HEK293 (cell line): ENCODE measurements at regions not wholly inside any gene's neighbourhood (a gene's known extent, or its start where the extent isn't known, plus 50 kb on each side); places are given as distances from the start of the nearest gene placed in this dataset.

Experiments
- CTCF ChIA-PET: fragments of 350-600 bp; formaldehyde crosslinking; extraction: SDS; loops from one replicate; lab custom pipeline; 2021; ENCODE audit warnings: antibody characterized with exemption; lab: Yijun Ruan, JAX
- POLR2A ChIA-PET: fragments of 300-600 bp; formaldehyde crosslinking; extraction: SDS; loops from one replicate; lab custom pipeline; 2020; ENCODE audit warnings: antibody characterized with exemption, inconsistent platforms; lab: Yijun Ruan, JAX
- H3K27ac ChIP-seq: fragments of 200-500 bp; sonication (Bioruptor generic); 2 replicates; pipeline ENCODE4 v1.5.1; 2014; ENCODE audit warnings: low read depth, low read length, control low read depth, inconsistent platforms; ENCODE audit errors: extremely low read depth
- H3K36me3 ChIP-seq, 2 experiments: fragments of 200-500 bp in 1 of 2; sonication (Bioruptor generic) in 1 of 2; 1 replicate in 1 of 2; 2 replicates in 1 of 2; pipeline ENCODE4 v1.5.1; 2014 to 2017; ENCODE audit warnings: inconsistent platforms in 2 of 2, low read length in 2 of 2; ENCODE audit not compliant: control insufficient read depth in 2 of 2, insufficient read depth in 1 of 2
- H3K4me1 ChIP-seq: fragments of 200-500 bp; sonication (Bioruptor generic); 2 replicates; pipeline ENCODE4 v1.5.1; 2014; ENCODE audit warnings: mild to moderate bottlenecking, low read length, inconsistent platforms; ENCODE audit not compliant: control insufficient read depth, insufficient read depth
- H3K4me3 ChIP-seq: 2 replicates; pipeline ENCODE4 v1.5.1; 2011; ENCODE audit warnings: low read depth, mild to moderate bottlenecking, control low read depth, low read length, moderate library complexity
- H3K9me3 ChIP-seq: fragments of 200-500 bp; sonication (Bioruptor generic); 2 replicates; pipeline ENCODE4 v1.5.1; 2014; ENCODE audit warnings: low read depth, low read length, inconsistent platforms; ENCODE audit not compliant: control insufficient read depth, insufficient read depth
- BCL11A ChIP-seq: fragments of 450-650 bp; formaldehyde crosslinking; IDR thresholded peaks from 2 replicates; pipeline ENCODE4 v1.5.1; 2016; ENCODE audit warnings: low read depth, missing biosample characterization, missing genetic modification characterization
- HOXA7 ChIP-seq: sonication (generic); formaldehyde crosslinking; IDR thresholded peaks from 2 replicates; pipeline ENCODE4 v1.8.1; 2022; ENCODE audit warnings: missing genetic modification reagents, borderline replicate concordance
- KLF7 ChIP-seq: fragments of 450-650 bp; formaldehyde crosslinking; IDR thresholded peaks from 2 replicates; pipeline ENCODE4 v1.5.1; 2016; ENCODE audit warnings: missing biosample characterization, missing genetic modification characterization, borderline replicate concordance
- OSR2 ChIP-seq: fragments of 450-650 bp; formaldehyde crosslinking; IDR thresholded peaks from 2 replicates; pipeline ENCODE4 v1.5.1; 2016; ENCODE audit warnings: missing biosample characterization, missing genetic modification characterization
- PRDM1 ChIP-seq: fragments of 450-650 bp; formaldehyde crosslinking; IDR thresholded peaks from 2 replicates; pipeline ENCODE4; 2016; ENCODE audit warnings: missing biosample characterization, missing genetic modification characterization
- REPIN1 ChIP-seq: fragments of 450-650 bp; formaldehyde crosslinking; IDR thresholded peaks from 2 replicates; pipeline ENCODE4 v1.5.1; 2017; ENCODE audit warnings: missing biosample characterization, missing genetic modification characterization, low read depth
- SCRT2 ChIP-seq: fragments of 450-650 bp; formaldehyde crosslinking; IDR thresholded peaks from 2 replicates; pipeline ENCODE4 v1.5.1; 2016; ENCODE audit warnings: missing biosample characterization, missing genetic modification characterization
- SP7 ChIP-seq: fragments of 450-650 bp; formaldehyde crosslinking; IDR thresholded peaks from 2 replicates; pipeline ENCODE4 v1.5.1; 2016; ENCODE audit warnings: missing biosample characterization, missing genetic modification characterization
- TRIM28 ChIP-seq: IDR thresholded peaks from 2 replicates; pipeline ENCODE4 v1.6.1; 2011; ENCODE audit warnings: low read length, control low read depth, borderline replicate concordance
- ZIC2 ChIP-seq: fragments of 450-650 bp; formaldehyde crosslinking; IDR thresholded peaks from 2 replicates; pipeline ENCODE4 v1.5.1; 2016; ENCODE audit warnings: missing biosample characterization, missing genetic modification characterization
- ZNF121 ChIP-seq: fragments of 450-650 bp; formaldehyde crosslinking; IDR thresholded peaks from 2 replicates; pipeline ENCODE4 v1.5.1; 2016; ENCODE audit warnings: missing biosample characterization, missing genetic modification characterization
- ZNF202 ChIP-seq: fragments of 450-650 bp; formaldehyde crosslinking; IDR thresholded peaks from 2 replicates; pipeline ENCODE4 v1.5.1; 2016; ENCODE audit warnings: missing biosample characterization, missing genetic modification characterization, borderline replicate concordance
- ZNF266 ChIP-seq: fragments of 450-650 bp; formaldehyde crosslinking; IDR thresholded peaks from 2 replicates; pipeline ENCODE4 v1.5.1; 2016; ENCODE audit warnings: missing biosample characterization, missing genetic modification characterization, low read depth
- ZNF416 ChIP-seq: fragments of 450-650 bp; formaldehyde crosslinking; IDR thresholded peaks from 2 replicates; pipeline ENCODE4 v1.5.1; 2016; ENCODE audit warnings: missing biosample characterization, missing genetic modification characterization
- ZNF501 ChIP-seq: fragments of 450-650 bp; formaldehyde crosslinking; IDR thresholded peaks from 2 replicates; pipeline ENCODE4 v1.5.1; 2016; ENCODE audit warnings: missing biosample characterization, missing genetic modification characterization
- ZNF544 ChIP-seq: fragments of 450-650 bp; formaldehyde crosslinking; IDR thresholded peaks from 2 replicates; pipeline ENCODE4 v1.5.0; 2017; ENCODE audit warnings: missing biosample characterization, missing genetic modification characterization
- ZNF571 ChIP-seq: fragments of 450-650 bp; formaldehyde crosslinking; IDR thresholded peaks from 2 replicates; pipeline ENCODE4 v1.5.0; 2017; ENCODE audit warnings: missing biosample characterization, missing genetic modification characterization
- ZNF600 ChIP-seq: fragments of 450-650 bp; formaldehyde crosslinking; IDR thresholded peaks from 2 replicates; pipeline ENCODE4 v1.5.1; 2016; ENCODE audit warnings: missing biosample characterization, missing genetic modification characterization
- ZNF664 ChIP-seq: fragments of 450-650 bp; formaldehyde crosslinking; IDR thresholded peaks from 2 replicates; pipeline ENCODE4 v1.5.1; 2016; ENCODE audit warnings: missing biosample characterization, missing genetic modification characterization
- TF ChIP-seq, protein P1 (sequence below): fragments of 450-650 bp; IDR thresholded peaks from 2 replicates; pipeline ENCODE4 v1.5.1; 2018; ENCODE audit warnings: missing biosample characterization, missing genetic modification characterization
- TF ChIP-seq, protein P2 (sequence below): fragments of 450-650 bp; formaldehyde crosslinking; IDR thresholded peaks from 2 replicates; pipeline ENCODE4 v1.5.1; 2016; ENCODE audit warnings: missing biosample characterization, missing genetic modification characterization
- TF ChIP-seq, protein P3 (sequence below): fragments of 450-650 bp; formaldehyde crosslinking; IDR thresholded peaks from 2 replicates; pipeline ENCODE4 v1.5.1; 2016; ENCODE audit warnings: missing biosample characterization, missing genetic modification characterization
- TF ChIP-seq, protein P4 (sequence below): fragments of 450-650 bp; formaldehyde crosslinking; IDR thresholded peaks from 2 replicates; pipeline ENCODE4 v1.5.1; 2016; ENCODE audit warnings: missing biosample characterization, missing genetic modification characterization, borderline replicate concordance

DNA sequence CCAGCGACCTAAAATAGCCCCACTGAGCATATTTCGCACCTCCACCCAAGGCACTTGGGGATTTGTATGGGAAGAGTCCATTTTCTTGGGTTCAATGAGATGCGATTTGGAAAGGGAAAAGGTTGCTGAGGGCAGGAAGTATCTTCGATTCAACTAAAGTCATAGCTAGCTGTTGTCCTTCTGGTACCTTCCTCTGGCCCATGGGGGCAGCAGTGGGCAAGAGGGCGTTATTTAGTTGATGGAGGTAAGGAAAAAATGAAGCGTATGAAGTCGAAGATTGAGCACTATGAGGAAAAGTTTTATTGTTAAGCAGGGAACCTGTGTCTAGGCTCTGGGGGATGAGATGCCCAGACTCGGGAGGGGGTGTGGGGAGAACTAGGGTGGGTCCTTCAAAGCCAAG is 135.4 kb downstream of the EVX1 start:
- H3K4me1 ChIP-seq = no peaks in the 10 kb centered on the region
- H3K4me3 ChIP-seq = no peak overlapping the region
- ChIA-PET CTCF (interaction anchor here (0.7 kb wide), 1 partner anchor 520 kb away, joined by 3 read pairs; no protein-coding TSS in a partner anchor), POLR2A (no interaction called here)
- H3K9me3 ChIP-seq = no peaks in the 10 kb centered on the region
- TF ChIP-seq ZNF416 (tag by site-specific recombination) = no peak
- no peak for TF ChIP-seq PRDM1 (tag by site-specific recombination)
- TF ChIP-seq ZIC2 (tag by site-specific recombination) = no peak
- TF ChIP-seq, protein P1, sequence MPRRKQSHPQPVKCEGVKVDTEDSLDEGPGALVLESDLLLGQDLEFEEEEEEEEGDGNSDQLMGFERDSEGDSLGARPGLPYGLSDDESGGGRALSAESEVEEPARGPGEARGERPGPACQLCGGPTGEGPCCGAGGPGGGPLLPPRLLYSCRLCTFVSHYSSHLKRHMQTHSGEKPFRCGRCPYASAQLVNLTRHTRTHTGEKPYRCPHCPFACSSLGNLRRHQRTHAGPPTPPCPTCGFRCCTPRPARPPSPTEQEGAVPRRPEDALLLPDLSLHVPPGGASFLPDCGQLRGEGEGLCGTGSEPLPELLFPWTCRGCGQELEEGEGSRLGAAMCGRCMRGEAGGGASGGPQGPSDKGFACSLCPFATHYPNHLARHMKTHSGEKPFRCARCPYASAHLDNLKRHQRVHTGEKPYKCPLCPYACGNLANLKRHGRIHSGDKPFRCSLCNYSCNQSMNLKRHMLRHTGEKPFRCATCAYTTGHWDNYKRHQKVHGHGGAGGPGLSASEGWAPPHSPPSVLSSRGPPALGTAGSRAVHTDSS (tag by site-specific recombination) = no peak
- H3K36me3 ChIP-seq = no peaks in the 10 kb centered on the region
- no peak overlapping the region for H3K27ac ChIP-seq

DNA sequence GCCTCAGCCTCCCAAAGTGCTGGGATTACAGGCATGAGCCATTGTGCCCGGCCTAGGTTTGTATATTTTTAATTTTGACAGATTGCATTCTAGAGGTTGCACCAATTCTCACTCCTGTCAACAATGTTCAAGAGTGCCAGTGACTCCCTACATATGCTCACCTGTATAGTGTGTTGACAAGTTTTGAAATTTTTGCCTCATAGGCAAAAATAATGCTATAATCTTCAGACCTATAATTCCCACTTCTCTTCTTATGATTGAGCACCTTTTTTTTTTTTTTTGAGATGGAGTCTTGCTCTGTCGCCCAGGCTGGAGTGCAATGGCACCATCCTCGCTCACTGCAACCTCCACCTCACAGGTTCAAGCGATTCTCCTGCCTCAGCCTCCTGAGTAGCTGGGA is 139.7 kb downstream of the EVX1 start:
- Histone ChIP-seq H3K4me3 (no peak overlapping the region), H3K36me3 (no peaks in the 10 kb centered on the region), H3K9me3 (no peaks in the 10 kb centered on the region), H3K4me1 (no peaks in the 10 kb centered on the region), H3K27ac (no peak overlapping the region)
- ChIA-PET POLR2A (no interaction called here), CTCF (no interaction called here)
- TF ChIP-seq ZNF571 (no peak), ZNF202 (no peak), ZNF544 (tag by site-specific recombination) (no peak), TRIM28 (no peak), ZNF266 (tag by site-specific recombination) (no peak), ZNF664 (tag by site-specific recombination) (no peak), SP7 (no peak), REPIN1 (tag by site-specific recombination) (no peak), SCRT2 (no peak), ZNF600 (tag by site-specific recombination) (no peak), HOXA7 (no peak), ZNF501 (tag by site-specific recombination) (no peak), KLF7 (tag by site-specific recombination) (no peak), OSR2 (tag by site-specific recombination) (no peak), ZNF121 (tag by site-specific recombination) (no peak), BCL11A (tag by site-specific recombination) (no peak)
- TF ChIP-seq, protein P2, sequence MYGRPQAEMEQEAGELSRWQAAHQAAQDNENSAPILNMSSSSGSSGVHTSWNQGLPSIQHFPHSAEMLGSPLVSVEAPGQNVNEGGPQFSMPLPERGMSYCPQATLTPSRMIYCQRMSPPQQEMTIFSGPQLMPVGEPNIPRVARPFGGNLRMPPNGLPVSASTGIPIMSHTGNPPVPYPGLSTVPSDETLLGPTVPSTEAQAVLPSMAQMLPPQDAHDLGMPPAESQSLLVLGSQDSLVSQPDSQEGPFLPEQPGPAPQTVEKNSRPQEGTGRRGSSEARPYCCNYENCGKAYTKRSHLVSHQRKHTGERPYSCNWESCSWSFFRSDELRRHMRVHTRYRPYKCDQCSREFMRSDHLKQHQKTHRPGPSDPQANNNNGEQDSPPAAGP = no peak
- TF ChIP-seq, protein P3, sequence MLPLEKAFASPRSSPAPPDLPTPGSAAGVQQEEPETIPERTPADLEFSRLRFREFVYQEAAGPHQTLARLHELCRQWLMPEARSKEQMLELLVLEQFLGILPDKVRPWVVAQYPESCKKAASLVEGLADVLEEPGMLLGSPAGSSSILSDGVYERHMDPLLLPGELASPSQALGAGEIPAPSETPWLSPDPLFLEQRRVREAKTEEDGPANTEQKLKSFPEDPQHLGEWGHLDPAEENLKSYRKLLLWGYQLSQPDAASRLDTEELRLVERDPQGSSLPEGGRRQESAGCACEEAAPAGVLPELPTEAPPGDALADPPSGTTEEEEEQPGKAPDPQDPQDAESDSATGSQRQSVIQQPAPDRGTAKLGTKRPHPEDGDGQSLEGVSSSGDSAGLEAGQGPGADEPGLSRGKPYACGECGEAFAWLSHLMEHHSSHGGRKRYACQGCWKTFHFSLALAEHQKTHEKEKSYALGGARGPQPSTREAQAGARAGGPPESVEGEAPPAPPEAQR (tag by site-specific recombination) = no peak
- TF ChIP-seq, protein P4, sequence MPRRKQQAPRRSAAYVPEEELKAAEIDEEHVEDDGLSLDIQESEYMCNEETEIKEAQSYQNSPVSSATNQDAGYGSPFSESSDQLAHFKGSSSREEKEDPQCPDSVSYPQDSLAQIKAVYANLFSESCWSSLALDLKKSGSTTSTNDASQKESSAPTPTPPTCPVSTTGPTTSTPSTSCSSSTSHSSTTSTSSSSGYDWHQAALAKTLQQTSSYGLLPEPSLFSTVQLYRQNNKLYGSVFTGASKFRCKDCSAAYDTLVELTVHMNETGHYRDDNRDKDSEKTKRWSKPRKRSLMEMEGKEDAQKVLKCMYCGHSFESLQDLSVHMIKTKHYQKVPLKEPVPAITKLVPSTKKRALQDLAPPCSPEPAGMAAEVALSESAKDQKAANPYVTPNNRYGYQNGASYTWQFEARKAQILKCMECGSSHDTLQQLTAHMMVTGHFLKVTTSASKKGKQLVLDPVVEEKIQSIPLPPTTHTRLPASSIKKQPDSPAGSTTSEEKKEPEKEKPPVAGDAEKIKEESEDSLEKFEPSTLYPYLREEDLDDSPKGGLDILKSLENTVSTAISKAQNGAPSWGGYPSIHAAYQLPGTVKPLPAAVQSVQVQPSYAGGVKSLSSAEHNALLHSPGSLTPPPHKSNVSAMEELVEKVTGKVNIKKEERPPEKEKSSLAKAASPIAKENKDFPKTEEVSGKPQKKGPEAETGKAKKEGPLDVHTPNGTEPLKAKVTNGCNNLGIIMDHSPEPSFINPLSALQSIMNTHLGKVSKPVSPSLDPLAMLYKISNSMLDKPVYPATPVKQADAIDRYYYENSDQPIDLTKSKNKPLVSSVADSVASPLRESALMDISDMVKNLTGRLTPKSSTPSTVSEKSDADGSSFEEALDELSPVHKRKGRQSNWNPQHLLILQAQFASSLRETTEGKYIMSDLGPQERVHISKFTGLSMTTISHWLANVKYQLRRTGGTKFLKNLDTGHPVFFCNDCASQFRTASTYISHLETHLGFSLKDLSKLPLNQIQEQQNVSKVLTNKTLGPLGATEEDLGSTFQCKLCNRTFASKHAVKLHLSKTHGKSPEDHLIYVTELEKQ (tag by site-specific recombination) = no peak
